NOMO-1 treated with DMSO at 0.1 percent for 48 hours (cell line): ENCODE measurements at regions not wholly inside any gene's neighbourhood (a gene's known extent, or its start where the extent isn't known, plus 50 kb on each side); places are given as distances from the start of the nearest gene placed in this dataset.

Experiments used
- DNase-seq: peaks from one replicate; lab custom pipeline; 2025; ENCODE audit not compliant: unreplicated experiment; lab: John Stamatoyannopoulos, UW

DNA sequence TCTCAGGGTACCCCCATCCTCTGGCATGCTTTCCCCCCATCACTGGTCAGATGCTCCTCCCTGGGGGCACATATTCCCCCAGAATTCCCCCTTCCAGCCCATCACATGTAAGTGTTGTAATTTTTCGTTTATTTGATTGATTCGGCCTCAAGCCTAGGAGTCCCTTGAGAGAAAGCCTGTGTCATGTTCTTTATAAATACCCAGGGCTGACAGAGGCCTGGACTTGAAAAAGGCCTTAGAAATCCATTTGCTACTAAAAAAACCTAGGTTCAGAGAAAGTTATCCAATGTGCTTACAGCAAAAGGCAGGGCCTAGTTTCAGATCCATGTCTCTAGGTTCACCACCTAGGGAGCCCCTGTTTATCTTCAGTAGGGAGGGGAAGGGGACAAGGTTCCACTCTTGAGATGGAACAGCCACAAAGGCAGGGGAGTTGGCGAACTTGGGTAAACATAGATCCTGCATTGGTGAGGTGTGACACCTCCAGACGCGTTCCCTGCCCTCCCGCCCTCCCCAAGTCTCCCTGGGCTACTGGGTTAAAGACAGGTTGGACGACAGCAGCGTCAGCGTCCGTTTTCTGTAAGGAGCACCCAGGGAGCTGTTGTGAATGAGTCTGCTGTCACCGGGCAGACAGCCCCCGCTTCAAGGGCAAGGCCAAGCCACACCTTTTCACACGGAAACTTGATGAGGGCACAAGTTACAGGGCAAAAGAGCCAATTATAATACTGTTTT, 147.8 kb downstream of the EN1 start:
- no peak for DNase-seq

DNA sequence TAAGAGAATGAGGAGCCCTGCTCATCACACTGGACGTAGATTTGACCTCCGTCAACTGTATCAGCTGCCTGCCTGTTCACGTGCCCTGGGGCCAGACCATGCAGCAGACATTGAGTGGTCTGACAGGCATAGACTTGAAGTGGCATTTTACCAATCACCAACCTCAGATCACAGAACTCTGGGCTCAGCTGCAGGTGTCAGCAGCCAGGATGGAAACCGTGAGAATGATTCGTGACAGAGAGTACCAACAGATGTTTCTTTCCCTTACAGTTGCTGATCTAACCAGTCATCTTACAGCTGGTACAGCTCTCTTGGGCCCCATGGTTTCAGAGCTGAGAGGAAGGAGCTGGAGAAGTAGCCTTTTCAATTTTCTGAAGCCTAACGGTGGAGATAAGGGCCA, 148.9 kb downstream of the EN1 start:
- no peak for DNase-seq

DNA sequence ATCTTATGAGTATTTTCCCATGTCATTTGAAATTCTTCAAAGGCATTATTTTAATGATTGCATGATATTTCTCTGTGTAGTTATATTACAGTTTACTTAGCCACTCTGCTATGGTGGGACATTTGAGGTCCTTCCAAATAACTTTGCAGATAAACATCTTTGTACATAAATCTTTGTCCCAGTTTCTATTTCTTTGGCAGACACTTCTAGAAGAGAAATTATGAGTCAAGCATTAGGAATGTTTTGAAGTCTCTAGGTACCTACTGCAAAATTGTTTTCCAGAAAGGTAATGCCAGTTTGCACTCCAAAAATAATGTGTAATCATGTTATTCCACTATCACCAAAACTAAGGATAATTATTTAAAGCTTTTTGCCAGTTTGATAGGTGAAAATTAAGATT, 149.7 kb downstream of the EN1 start:
- DNase-seq: no peak

DNA sequence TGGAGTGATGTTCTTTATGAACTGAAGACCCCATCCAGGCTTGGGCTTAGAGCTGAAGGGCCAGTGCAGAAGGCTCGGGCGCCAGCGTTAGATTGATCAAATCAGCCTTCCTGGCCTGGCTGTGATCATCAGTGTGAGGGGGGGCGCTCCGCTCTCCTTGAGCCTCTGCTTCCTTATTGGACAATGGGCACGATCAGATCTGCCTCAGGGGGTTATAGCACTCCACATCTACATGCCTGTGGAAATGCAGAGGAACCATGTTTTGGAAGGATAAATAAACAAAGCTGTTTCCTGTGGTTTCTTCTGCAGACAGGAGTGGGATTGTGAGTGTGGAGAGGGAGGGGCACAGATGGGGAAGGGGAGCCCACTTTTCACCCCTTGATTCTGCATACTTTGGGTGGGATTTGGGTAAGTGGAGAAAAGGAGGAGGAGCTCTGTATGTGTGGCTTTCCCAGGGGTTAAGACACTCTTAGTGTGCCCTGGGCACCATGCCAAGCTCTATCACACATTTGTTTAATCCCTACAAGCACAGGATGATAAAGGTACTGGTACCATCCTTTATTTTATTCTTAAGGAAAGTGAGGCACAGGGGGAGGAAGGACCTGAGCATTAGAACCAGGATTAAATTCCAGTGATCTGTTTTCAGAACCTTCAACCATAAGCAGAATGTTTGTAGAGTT, 150.5 kb downstream of the EN1 start:
- DNase-seq: no peak

DNA sequence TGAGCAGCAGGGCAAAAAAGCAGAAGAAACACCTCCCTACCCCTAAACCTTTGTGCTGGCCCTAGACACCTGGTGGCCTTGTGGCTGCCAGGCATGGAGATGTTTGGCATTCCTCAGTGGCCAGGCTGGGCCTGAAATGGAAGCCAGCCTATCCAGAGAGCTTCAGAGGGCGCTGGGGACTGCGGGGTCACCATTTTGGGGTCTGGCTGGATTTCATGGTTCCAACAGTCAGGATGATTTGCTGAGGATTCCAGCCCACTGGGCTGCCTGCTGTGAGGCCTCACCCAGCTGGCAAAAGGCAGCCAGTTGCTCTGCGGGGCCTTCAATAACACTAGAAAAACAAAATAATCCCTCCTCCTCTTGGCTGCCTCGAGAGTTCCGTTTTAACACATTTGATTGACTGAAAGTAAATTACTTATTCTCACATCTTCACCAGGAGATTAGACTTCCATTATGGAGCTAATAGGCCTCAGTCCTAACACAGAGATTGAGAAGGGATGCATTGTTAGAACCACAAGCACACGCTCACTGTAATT, 154.1 kb downstream of the EN1 start:
- no peak for DNase-seq

DNA sequence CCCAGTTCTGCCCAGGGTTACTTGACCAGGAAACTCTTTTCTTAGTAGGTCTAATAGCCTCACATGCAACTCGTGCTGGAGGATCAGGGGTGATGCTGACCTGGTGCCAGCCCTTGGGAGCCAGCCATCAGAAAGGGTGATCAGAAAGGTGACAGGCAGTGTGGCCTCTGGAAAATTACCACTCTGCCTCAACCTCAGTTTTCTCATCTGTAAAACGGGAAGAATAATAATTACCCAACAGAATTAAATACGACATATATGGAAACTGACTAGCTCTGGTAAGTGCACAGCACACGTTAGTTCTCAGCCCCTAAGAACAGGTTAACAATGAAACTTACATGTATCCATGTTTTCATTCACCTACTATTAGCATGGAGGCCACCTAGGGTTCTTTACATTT, 157.6 kb downstream of the EN1 start:
- DNase-seq: no peak

DNA sequence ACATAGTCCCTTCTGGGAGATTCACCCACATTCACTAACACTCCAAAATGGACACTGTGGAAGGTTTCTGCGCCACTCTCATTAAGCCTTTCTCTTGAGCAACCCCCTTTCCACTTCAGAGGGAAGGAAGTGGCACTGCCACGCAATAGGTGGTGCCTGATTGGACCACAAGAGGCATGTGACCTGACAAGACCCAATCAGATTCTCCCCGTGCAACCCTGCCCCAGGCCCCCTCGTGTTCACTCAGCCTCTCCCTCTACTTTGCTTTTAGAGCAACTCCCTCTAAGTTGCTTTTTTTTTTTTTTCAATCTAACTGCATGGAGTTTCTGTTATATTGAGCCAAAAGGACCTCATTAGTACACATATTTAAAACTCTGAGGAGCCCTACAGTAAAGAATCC, 158.0 kb downstream of the EN1 start:
- DNase-seq: no peak

DNA sequence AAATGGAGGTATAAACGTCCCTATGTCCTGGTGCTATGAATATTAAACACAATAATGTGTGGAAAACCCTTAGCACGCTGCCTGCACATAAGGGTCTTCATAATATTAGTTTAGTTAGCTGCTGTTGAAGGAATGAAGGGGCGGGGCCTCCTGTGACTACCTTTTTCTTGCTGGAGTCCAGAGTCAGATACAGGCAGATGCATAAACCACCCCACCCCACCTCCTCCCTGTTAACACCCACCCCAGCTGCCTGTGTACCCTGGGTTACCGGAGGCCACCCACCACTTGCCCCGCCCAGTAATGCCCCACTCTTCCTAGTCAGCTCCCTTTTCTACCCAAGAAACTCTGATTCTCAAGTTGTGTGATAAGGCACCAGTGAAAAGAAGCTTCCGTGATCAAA, 158.4 kb downstream of the EN1 start:
- DNase-seq: no peak

DNA sequence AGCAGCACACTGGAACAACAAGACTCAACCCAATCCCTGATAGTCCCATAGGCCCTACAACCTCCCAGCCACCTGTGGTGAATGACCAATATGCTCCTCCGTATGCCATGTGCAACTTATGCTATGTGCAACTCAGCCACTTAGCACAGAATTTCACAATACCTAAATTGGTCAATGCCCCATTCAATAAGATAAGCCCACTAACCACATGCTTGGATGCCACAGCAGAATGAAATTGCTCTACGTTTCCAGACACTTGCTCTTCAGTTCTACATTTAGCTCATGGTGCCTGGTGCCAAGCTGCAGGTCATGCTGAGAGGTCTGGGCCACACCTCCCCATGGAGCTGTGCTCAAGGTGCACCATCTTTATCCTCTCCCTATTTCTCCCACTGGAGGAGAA, 159.8 kb downstream of the EN1 start:
- no peak for DNase-seq

DNA sequence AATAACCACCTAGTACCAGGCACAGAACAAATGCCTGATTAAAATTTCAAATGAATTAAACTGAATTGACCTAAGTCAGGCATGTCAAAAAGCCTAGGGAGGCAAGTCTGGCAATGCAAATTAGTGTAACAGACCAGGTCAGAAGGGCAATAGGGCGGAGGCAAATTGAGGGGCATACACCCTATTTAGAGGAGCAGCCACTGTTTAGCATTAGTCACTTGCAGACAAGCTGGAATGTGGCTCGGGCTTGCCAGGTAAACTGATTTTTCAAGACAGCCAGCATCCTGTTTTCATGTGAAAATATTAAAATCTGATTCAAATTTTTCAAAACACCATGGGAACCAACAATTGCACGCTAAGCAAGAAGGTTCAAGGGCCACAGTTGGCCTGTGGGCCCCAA, 160.3 kb downstream of the EN1 start:
- DNase-seq: no peak

DNA sequence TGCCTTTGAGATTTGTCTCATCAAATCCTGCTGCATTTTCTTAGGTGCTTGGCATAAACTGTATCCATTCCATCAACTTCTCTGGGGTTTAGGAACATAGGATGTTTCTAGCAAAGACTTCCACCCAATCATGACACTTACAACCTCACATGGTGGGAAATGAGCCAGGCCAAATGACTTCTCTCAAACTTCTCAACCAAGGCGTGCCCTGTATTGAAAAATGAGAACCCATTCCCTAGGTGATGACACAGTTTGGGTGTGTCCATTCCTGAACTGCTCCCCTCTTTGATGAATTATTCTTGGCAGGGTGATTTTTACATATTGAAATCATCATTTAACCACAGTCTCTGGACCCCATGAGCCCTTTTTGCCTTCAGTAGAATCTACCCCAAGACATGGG, 161.1 kb downstream of the EN1 start:
- no peak for DNase-seq

DNA sequence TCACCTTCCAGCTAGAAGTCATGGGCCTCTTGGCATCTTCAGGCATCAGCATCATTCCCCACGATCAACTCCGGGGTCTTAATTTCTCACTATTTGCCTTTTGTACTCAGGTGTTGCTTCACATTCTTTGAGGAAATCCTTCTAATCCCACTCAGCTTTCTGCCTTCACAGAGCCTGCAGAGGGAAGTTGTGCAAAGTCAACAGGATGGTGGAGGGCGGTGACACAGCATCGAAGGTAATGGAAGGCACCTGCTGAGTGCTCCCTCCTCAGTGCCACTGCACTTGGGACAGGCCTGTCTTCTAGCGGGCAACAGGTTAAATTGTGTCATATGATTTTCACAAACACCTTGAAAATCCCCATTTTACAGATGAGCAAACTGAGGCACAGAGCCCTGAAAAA, 164.0 kb downstream of the EN1 start:
- DNase-seq: no peak

DNA sequence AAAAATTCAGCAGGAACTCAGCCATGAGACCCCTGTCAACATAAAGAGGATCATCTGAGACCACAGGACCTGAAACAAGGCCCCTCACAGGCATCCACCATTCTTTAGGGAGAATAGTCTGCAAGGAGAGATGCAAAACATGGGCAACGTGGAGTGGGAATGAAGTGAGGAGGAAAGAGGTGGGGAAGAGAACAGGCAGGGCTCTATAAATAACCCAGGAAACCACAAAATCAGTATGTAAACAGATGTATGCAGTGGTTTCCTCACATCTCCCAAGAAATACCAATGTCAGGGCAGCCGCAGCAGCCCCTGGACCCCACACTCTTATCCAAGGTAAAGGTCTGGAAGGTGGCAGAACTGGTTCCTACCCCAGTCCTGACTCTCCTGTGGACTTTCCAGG, 168.5 kb downstream of the EN1 start:
- DNase-seq: no peak

DNA sequence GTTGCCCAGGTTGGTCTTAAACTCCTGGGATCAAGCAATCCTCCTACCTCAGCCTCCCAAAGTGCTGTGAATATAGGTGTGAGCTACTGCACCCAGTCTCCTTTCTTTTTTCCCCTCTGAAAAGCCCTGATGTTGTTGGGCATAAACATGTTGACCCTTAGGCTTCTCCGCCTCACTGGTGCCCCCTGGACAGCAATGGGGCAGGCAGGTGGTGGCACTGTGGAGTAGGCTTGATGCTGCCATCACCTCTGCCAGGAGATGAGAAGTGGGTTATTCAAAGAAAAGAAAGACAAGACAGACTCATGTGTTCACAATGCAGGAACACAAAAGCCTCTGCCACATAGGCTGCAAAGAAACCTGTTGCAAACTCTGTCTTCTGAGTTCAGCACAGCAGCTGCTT, 169.9 kb downstream of the EN1 start:
- no peak for DNase-seq

DNA sequence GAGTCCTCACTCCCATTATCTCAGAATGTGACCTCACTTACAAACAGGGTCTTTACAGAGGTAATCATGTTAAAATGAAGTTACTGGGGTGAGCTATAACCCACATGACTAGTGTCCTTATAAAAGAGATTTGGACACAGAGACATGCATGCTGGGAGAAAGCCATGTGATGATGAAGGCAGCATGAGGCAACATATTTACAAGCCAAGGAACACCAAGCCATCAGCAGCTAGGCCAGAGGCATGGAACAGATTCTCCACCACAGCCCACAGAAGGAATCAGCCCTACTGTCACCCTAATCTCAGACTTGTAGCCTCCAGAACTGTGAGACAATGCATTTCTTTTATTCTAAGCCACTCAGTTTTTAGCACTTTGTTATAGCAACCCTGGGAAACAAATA, 171.9 kb downstream of the EN1 start:
- no peak for DNase-seq

DNA sequence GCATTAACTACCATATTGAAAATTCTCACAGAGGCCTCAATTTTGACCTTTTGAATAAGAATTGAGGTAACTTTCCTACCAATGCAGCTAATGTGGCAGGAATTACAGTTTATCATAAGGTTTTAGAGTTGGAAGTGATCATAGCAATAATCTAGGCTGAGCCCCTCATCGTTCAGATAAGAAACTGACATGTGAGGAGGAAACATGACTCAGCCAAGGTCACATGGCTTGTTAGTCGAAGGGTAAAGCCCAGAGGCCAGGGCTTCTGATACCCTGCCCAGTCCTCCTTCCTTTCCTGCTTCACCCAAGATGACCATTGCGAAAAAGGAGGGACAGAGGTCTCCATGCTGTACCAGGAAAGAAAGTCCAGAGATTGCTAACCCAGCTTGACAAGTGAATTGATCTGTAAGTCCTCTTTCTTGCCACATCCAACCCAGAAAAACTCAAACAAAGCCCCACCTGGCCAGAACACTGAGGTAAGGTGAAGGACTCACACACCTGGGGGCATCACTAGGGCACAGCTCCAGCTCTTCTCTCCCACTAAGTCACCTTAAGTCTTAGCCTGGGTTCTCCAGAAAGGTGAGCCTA, 174.8 kb downstream of the EN1 start:
- no peak for DNase-seq

DNA sequence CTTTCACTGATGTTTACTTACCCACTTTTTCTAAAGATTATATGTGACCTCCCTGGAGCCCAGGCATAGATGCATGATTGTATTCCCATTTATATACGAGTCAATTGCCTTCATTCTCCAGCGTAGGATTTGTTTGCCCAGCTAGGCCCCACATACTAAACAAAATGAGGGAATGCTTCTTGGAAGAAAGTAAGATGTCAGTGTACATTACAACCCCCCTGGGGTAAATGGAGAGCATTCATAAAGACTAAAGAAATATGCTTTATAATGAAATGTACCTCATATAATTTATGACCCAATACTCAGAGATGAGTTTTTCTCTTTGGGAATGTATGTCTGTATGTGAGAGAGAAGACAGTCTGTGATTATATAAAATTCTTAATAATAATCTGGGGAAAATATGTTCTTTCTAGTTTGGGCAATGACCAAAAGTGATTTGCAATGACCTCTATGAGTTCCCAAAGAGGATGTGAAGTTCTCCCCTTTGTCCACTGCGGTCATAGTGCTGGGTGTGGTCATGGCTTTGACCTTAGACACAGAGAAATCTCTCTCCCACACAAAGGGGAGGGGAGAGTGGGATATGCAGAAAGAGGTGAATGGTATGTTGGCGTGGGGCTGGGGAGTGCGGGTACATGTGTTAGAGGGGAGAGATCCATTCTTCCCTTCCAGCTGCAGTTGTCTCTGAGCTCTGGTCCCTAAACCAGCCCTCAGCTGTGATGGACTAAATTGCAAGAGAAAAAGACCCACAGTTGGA, 175.6 kb downstream of the EN1 start:
- no peak for DNase-seq

DNA sequence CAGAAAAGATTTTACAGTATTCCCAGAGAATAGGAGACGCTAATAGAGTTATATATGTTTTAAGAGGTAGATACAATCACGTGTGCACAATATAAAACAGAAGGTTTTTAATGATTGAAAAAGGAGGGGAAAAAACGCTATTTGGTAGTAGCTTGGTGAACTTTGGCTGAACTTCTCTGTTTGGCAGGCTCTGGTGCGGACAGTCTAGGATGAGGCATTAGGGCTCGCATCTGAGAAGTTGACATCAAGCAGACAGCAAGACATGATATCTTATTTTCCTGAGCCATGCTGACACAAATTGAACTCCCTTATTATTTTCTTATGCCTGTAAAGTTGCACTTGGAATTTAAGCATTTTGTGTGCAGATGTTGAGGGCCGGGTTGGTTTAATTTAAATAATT, 176.6 kb downstream of the EN1 start:
- DNase-seq: no peak

DNA sequence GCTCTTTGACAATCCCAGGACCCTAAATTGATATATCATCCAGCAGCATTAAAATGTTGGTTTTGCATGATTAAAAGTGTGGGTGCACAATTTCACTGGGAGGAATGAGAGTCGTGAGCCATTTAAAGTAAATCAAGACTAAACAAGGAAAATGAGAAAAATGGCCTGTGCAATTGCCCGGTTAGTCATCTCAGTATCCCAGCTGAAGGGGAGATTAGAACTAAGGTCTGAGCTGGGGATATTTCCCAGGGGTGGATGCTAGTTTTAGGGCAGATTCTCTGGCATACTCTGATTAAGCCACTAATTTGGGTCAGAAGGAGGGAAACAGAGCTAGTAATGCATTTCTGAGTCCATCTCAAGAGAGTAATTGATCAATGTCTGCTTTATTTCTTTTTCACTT, 177.2 kb downstream of the EN1 start:
- no peak for DNase-seq

DNA sequence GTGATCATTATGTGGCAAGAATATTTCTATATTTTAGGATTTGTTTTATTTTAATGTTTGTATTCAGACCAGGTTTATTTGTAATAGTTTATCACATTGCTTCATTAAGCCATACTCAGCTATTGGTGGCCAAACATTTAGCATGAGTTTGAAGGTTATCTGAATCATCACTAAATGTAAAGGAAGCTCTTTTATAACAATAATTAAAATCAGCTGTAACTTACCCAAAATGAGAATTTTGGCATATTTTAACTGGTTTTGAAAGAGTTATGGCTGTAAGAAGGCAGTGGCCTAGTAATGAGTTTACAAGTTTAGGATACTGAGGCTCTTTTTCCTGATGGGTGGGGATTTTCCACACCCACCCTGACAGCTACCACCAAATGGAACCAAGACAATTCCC, 177.8 kb downstream of the EN1 start:
- DNase-seq: no peak
